Inflammatory macrophage treated with lipopolysaccharide for 1 hour (primary cell): ENCODE measurements at regions not wholly inside any gene's neighbourhood (a gene's known extent, or its start where the extent isn't known, plus 50 kb on each side); places are given as distances from the start of the nearest gene placed in this dataset.

Experiments used
- DNase-seq, 2 donors: peaks; one replicate each; pipeline ENCODE4 v3.0.0-alpha.2; 2020 to 2022

GRCh38 chr15:67992834-67993233 lies 61.3 kb upstream of the PIAS1 start:
- DNase-seq, result no peak

- no peak for DNase-seq
These were observed 56.1 kb upstream of the PIAS1 start for GRCh38 chr15:67997996-67998395.

GRCh38 chr15:67998599-67999133 lies 55.4 kb upstream of the PIAS1 start:
- no peak for DNase-seq

DNA sequence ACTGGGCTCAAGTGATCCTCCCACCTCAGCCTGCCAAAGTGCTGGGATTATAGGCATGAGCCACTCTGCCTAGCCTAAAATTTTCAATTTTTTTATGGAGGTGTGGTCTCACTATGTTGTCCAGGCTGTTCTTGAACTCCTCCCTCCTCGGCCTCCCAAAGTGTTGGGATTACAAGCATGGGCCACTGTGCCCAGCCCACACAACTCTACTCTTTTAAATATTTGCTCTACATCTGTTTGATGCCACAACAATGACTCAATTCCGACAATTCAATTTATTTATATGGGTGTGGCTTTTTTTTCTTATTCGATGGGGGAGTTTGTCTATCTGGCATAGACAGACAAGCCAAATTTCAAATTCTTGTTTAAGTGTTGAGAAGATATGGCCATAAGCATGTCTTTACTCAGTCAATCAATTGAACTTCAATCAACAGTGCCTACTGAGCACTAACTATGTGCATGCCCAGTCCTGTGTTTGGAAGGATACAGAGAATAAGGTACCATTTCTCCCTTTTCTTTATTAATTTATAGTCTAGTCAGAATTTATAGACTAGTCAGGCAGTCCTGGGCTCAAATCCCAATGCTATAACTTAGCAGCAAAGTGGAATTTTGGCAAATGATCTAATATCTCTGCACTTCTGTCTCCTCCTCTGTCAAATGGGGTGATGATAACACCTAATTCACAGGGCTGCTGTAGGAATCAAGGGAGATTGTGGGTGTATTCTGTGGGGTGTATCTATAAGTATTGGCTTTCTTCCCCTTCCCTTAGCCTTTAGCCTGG lies 54.6 kb upstream of the PIAS1 start:
- no peak for DNase-seq

DNA sequence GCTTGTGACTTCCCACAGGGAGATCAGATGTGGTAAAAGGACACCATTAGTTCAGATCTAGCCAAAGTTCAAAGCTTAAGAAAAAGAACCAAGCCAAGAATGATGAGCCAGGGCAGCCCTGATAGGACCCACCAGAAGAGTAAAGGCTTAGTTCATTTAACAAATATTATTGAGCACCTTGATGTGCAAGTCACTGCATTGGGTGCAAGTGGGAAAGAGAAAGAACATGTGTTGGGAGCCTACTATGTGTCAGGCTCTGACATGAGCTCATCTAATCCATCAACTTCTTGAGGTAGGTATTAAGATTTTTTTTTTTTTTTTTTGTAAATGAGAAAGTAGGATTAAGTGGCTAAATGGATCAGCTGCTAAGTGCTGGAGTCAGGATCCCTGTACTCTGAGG lies 53.4 kb upstream of the PIAS1 start:
- DNase-seq, result no peak

DNA sequence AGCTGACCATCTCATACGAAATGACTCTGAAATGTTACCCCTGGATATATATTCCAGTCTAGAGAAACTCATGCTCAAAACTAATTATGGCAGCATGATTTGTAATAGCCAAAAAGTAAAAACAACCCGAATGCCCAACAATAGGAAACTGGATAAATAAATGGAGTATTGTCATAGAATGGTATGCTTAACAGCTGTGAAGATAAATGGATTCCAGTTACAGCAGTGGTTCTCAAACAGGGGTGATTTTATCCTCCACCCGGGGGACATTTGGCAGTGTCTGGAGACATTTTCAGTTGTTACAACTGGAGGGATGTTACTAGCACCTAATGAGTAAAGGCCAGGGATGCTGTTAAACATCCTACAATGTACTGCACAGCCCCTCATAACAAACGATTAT lies 52.3 kb upstream of the PIAS1 start:
- DNase-seq, result no peak

GRCh38 chr15:68003297-68003696 lies 50.8 kb upstream of the PIAS1 start:
- DNase-seq, result no peak
